H1 (cell line): ENCODE measurements at regions not wholly inside any gene's neighbourhood (a gene's known extent, or its start where the extent isn't known, plus 50 kb on each side); places are given as distances from the start of the nearest gene placed in this dataset.

Source experiments
- CTCF ChIA-PET: fragments of 300-600 bp; sonication (Branson Sonifier 250); formaldehyde crosslinking; loops from one replicate; lab custom pipeline; 2021; ENCODE audit not compliant: partially characterized antibody; lab: Charles Lee
- POLR2A ChIA-PET: fragments of 300-600 bp; sonication (Branson Sonifier 250); formaldehyde crosslinking; loops from one replicate; lab custom pipeline; 2021; ENCODE audit warnings: inconsistent platforms; ENCODE audit not compliant: partially characterized antibody; lab: Charles Lee
- DNase-seq, 2 experiments: peaks; one replicate each; pipeline versions ENCODE4 v3.0.0 to v3.0.0-alpha.2; 2010 to 2022; ENCODE audit warnings: low spot score in 2 of 2, low read depth in 1 of 2, mixed read lengths in 1 of 2
- FAIRE-seq: peaks from 2 replicates; lab custom pipeline; 2011; peaks lifted over from hg19 to GRCh38; lab: Jason Lieb, UNC
- H2AFZ ChIP-seq: 2 replicates; pipeline ENCODE4 v1.8.1; 2012; ENCODE audit warnings: low read length, inconsistent platforms
- H2AK5ac ChIP-seq: 2 replicates; pipeline ENCODE4 v1.6.1; 2013; ENCODE audit warnings: low read depth, low read length
- H2BK120ac ChIP-seq: replicated peaks from 2 replicates; pipeline ENCODE3; 2013; ENCODE audit warnings: low read depth, low read length, inconsistent platforms
- H2BK12ac ChIP-seq: 2 replicates; pipeline ENCODE4 v1.6.1; 2013; ENCODE audit warnings: low read depth, low read length
- H2BK15ac ChIP-seq: 2 replicates; pipeline ENCODE4 v1.6.1; 2013; ENCODE audit warnings: low read length
- H2BK20ac ChIP-seq: 2 replicates; pipeline ENCODE4 v1.6.1; 2013; ENCODE audit warnings: low read length
- H2BK5ac ChIP-seq: 2 replicates; pipeline ENCODE4 v1.6.1; 2013; ENCODE audit warnings: low read depth, low read length
- H3K14ac ChIP-seq: 2 replicates; pipeline ENCODE4 v1.6.1; 2013; ENCODE audit warnings: inconsistent platforms; ENCODE audit not compliant: insufficient read length
- H3K18ac ChIP-seq: 2 replicates; pipeline ENCODE4 v1.6.1; 2013; ENCODE audit warnings: low read length; ENCODE audit errors: extremely low read depth
- H3K23ac ChIP-seq: 2 replicates; pipeline ENCODE4 v1.6.1; 2013; ENCODE audit warnings: inconsistent platforms; ENCODE audit not compliant: insufficient read length
- H3K23me2 ChIP-seq: 2 replicates; pipeline ENCODE4 v1.6.1; 2013; ENCODE audit warnings: low read depth, low read length
- H3K27ac ChIP-seq: 2 replicates; pipeline ENCODE4 v1.6.1; 2011; ENCODE audit warnings: low read depth, low read length, inconsistent platforms
- H3K27me3 ChIP-seq, 4 experiments: replicated peaks in 1 of 4; 1 replicate in 1 of 4; 2 replicates in 3 of 4; pipeline versions ENCODE4 v1.6.1 to v1.8.1; 2011 to 2013; ENCODE audit warnings: low read length in 3 of 4, mild to moderate bottlenecking in 3 of 4, inconsistent platforms in 2 of 4, mixed read lengths in 2 of 4, moderate library complexity in 1 of 4; ENCODE audit not compliant: control insufficient read depth in 3 of 4, insufficient read depth in 3 of 4; ENCODE audit errors: extremely low read depth in 1 of 4
- H3K36me3 ChIP-seq, 4 experiments: 2 replicates each; pipeline versions ENCODE4 v1.6.1 to v1.8.1; 2011 to 2013; ENCODE audit warnings: mild to moderate bottlenecking in 4 of 4, low read length in 3 of 4, moderate library complexity in 2 of 4, control low read depth in 1 of 4, inconsistent platforms in 1 of 4; ENCODE audit not compliant: insufficient read depth in 4 of 4, control insufficient read depth in 2 of 4
- H3K4ac ChIP-seq: replicated peaks from 2 replicates; pipeline ENCODE3; 2013; ENCODE audit warnings: low read length, low read depth, mixed read lengths, inconsistent platforms; ENCODE audit not compliant: insufficient read length
- H3K4me1 ChIP-seq, 4 experiments: replicated peaks in 1 of 4; 1 replicate in 1 of 4; 2 replicates in 3 of 4; pipeline versions ENCODE4 v1.6.1 to v1.8.1; 2011 to 2013; ENCODE audit warnings: low read length in 3 of 4, inconsistent platforms in 2 of 4, mixed read lengths in 1 of 4; ENCODE audit not compliant: insufficient read depth in 4 of 4, control insufficient read depth in 3 of 4
- H3K4me2 ChIP-seq, 2 experiments: 2 replicates each; pipeline versions ENCODE4 v1.6.1 to v1.8.1; 2011 to 2013; ENCODE audit warnings: low read depth in 2 of 2, low read length in 2 of 2, control low read depth in 1 of 2, inconsistent platforms in 1 of 2, mild to moderate bottlenecking in 1 of 2; ENCODE audit not compliant: insufficient read depth in 1 of 2
- H3K4me3 ChIP-seq, 4 experiments: fragments of 200-600, 300-600 bp in 1 of 4; sonication (generic), shearing (Covaris generic), sonication (Bioruptor Twin) in 1 of 4; 2 replicates each; pipeline versions ENCODE4 v1.5.1 to v1.8.1; 2011 to 2016; ENCODE audit warnings: low read length in 4 of 4, low read depth in 3 of 4, control low read depth in 2 of 4, inconsistent platforms in 2 of 4, mild to moderate bottlenecking in 2 of 4, mixed read lengths in 1 of 4, moderate library complexity in 1 of 4; ENCODE audit not compliant: insufficient read depth in 2 of 4; ENCODE audit errors: extremely low read depth in 1 of 4
- H3K56ac ChIP-seq: replicated peaks from 2 replicates; pipeline ENCODE3; 2013; ENCODE audit warnings: low read depth, mild to moderate bottlenecking, mixed read lengths, low read length, inconsistent platforms; ENCODE audit not compliant: insufficient read length
- H3K79me1 ChIP-seq: 2 replicates; pipeline ENCODE4 v1.6.1; 2013; ENCODE audit warnings: low read depth, low read length, control low read depth
- H3K79me2 ChIP-seq, 2 experiments: 2 replicates each; pipeline versions ENCODE4 v1.6.1 to v1.8.1; 2012 to 2013; ENCODE audit warnings: low read length in 2 of 2, mild to moderate bottlenecking in 2 of 2, inconsistent platforms in 1 of 2; ENCODE audit not compliant: insufficient read depth in 2 of 2, control insufficient read depth in 1 of 2
- H3K9ac ChIP-seq, 4 experiments: replicated peaks in 1 of 4; 1 replicate in 1 of 4; 2 replicates in 3 of 4; pipeline versions ENCODE4 v1.6.1 to v1.8.1; 2011 to 2013; ENCODE audit warnings: low read depth in 3 of 4, low read length in 3 of 4, control low read depth in 2 of 4, mild to moderate bottlenecking in 2 of 4, moderate library complexity in 2 of 4, inconsistent platforms in 1 of 4; ENCODE audit errors: extremely low read depth in 1 of 4
- H3K9me3 ChIP-seq, 2 experiments: 2 replicates each; pipeline versions ENCODE4 v1.6.1 to v1.8.1; 2012 to 2013; ENCODE audit warnings: mild to moderate bottlenecking in 2 of 2, moderate library complexity in 2 of 2, control low read depth in 1 of 2, inconsistent platforms in 1 of 2, low read depth in 1 of 2, low read length in 1 of 2, mixed read lengths in 1 of 2; ENCODE audit not compliant: insufficient read depth in 2 of 2
- H4K20me1 ChIP-seq, 2 experiments: replicated peaks in 1 of 2; 2 replicates each; pipeline versions ENCODE3 to v1.8.1; 2011 to 2013; ENCODE audit warnings: inconsistent platforms in 2 of 2, low read length in 2 of 2, mild to moderate bottlenecking in 1 of 2; ENCODE audit not compliant: insufficient read depth in 2 of 2, control insufficient read depth in 1 of 2
- H4K5ac ChIP-seq: 2 replicates; pipeline ENCODE4 v1.6.1; 2013; ENCODE audit warnings: low read length, low read depth, mixed read lengths, inconsistent platforms; ENCODE audit not compliant: insufficient read length
- H4K8ac ChIP-seq: 2 replicates; pipeline ENCODE4 v1.8.0; 2013; ENCODE audit warnings: mild to moderate bottlenecking, moderate library complexity, low read length, inconsistent platforms; ENCODE audit not compliant: insufficient read depth; ENCODE audit errors: extremely low read depth
- H4K91ac ChIP-seq: replicated peaks from 2 replicates; pipeline ENCODE3; 2013; ENCODE audit warnings: low read length, mixed read lengths, inconsistent platforms; ENCODE audit not compliant: insufficient read length
- TF ChIP-seq, protein P1 (sequence below): fragments of 300-600 bp; sonication (generic); IDR thresholded peaks from 2 replicates; pipeline ENCODE4 v1.7.1; 2012; ENCODE audit warnings: low read length, moderate library complexity, mild to moderate bottlenecking, inconsistent platforms; ENCODE audit not compliant: insufficient replicate concordance

- no peak overlapping the region for H3K18ac ChIP-seq
- ChIA-PET POLR2A (no interaction called here), CTCF (interaction anchor here (0.7 to 1.7 kb wide), 5 partner anchors 9 to 409 kb away, joined by 3 to 5 read pairs (median 3); no protein-coding TSS in a partner anchor)
- H3K4ac ChIP-seq: no peak overlapping the region
- no peak overlapping the region for H2AFZ ChIP-seq
- H3K14ac ChIP-seq: no peak overlapping the region
- no peak overlapping the region for H4K91ac ChIP-seq
- H3K79me1 ChIP-seq: no peaks in the 10 kb centered on the region
- FAIRE-seq (no peak), DNase-seq (no peak)
- no peak overlapping the region for H4K8ac ChIP-seq
- no peak overlapping the region for H2BK120ac ChIP-seq
- no peak overlapping the region for H2BK5ac ChIP-seq
- H2BK20ac ChIP-seq: no peak overlapping the region
- no peaks in the 10 kb centered on the region for H3K4me1 ChIP-seq
- no peak overlapping the region for H3K4me3 ChIP-seq
- no peak overlapping the region for H3K4me2 ChIP-seq
- no peaks in the 10 kb centered on the region for H3K23me2 ChIP-seq
- H3K27ac ChIP-seq: no peak overlapping the region
- H3K79me2 ChIP-seq: no peaks in the 10 kb centered on the region
- no peak overlapping the region for H2AK5ac ChIP-seq
- H3K9me3 ChIP-seq: no peaks in the 10 kb centered on the region
- H3K36me3 ChIP-seq: no peaks in the 10 kb centered on the region
- H3K23ac ChIP-seq: no peak overlapping the region
- H4K5ac ChIP-seq: no peak overlapping the region
- H2BK12ac ChIP-seq: no peak overlapping the region
- H3K27me3 ChIP-seq: no peaks in the 10 kb centered on the region; a peak in 2 of 7 replicates
- no peaks in the 10 kb centered on the region for H4K20me1 ChIP-seq
- H3K9ac ChIP-seq: no peak overlapping the region
- no peak overlapping the region for H2BK15ac ChIP-seq
- H3K56ac ChIP-seq: no peak overlapping the region
- TF ChIP-seq, protein P1, sequence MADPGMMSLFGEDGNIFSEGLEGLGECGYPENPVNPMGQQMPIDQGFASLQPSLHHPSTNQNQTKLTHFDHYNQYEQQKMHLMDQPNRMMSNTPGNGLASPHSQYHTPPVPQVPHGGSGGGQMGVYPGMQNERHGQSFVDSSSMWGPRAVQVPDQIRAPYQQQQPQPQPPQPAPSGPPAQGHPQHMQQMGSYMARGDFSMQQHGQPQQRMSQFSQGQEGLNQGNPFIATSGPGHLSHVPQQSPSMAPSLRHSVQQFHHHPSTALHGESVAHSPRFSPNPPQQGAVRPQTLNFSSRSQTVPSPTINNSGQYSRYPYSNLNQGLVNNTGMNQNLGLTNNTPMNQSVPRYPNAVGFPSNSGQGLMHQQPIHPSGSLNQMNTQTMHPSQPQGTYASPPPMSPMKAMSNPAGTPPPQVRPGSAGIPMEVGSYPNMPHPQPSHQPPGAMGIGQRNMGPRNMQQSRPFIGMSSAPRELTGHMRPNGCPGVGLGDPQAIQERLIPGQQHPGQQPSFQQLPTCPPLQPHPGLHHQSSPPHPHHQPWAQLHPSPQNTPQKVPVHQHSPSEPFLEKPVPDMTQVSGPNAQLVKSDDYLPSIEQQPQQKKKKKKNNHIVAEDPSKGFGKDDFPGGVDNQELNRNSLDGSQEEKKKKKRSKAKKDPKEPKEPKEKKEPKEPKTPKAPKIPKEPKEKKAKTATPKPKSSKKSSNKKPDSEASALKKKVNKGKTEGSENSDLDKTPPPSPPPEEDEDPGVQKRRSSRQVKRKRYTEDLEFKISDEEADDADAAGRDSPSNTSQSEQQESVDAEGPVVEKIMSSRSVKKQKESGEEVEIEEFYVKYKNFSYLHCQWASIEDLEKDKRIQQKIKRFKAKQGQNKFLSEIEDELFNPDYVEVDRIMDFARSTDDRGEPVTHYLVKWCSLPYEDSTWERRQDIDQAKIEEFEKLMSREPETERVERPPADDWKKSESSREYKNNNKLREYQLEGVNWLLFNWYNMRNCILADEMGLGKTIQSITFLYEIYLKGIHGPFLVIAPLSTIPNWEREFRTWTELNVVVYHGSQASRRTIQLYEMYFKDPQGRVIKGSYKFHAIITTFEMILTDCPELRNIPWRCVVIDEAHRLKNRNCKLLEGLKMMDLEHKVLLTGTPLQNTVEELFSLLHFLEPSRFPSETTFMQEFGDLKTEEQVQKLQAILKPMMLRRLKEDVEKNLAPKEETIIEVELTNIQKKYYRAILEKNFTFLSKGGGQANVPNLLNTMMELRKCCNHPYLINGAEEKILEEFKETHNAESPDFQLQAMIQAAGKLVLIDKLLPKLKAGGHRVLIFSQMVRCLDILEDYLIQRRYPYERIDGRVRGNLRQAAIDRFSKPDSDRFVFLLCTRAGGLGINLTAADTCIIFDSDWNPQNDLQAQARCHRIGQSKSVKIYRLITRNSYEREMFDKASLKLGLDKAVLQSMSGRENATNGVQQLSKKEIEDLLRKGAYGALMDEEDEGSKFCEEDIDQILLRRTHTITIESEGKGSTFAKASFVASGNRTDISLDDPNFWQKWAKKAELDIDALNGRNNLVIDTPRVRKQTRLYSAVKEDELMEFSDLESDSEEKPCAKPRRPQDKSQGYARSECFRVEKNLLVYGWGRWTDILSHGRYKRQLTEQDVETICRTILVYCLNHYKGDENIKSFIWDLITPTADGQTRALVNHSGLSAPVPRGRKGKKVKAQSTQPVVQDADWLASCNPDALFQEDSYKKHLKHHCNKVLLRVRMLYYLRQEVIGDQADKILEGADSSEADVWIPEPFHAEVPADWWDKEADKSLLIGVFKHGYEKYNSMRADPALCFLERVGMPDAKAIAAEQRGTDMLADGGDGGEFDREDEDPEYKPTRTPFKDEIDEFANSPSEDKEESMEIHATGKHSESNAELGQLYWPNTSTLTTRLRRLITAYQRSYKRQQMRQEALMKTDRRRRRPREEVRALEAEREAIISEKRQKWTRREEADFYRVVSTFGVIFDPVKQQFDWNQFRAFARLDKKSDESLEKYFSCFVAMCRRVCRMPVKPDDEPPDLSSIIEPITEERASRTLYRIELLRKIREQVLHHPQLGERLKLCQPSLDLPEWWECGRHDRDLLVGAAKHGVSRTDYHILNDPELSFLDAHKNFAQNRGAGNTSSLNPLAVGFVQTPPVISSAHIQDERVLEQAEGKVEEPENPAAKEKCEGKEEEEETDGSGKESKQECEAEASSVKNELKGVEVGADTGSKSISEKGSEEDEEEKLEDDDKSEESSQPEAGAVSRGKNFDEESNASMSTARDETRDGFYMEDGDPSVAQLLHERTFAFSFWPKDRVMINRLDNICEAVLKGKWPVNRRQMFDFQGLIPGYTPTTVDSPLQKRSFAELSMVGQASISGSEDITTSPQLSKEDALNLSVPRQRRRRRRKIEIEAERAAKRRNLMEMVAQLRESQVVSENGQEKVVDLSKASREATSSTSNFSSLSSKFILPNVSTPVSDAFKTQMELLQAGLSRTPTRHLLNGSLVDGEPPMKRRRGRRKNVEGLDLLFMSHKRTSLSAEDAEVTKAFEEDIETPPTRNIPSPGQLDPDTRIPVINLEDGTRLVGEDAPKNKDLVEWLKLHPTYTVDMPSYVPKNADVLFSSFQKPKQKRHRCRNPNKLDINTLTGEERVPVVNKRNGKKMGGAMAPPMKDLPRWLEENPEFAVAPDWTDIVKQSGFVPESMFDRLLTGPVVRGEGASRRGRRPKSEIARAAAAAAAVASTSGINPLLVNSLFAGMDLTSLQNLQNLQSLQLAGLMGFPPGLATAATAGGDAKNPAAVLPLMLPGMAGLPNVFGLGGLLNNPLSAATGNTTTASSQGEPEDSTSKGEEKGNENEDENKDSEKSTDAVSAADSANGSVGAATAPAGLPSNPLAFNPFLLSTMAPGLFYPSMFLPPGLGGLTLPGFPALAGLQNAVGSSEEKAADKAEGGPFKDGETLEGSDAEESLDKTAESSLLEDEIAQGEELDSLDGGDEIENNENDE: no peak
These were observed 66.7 kb upstream of the PJA1 start for GRCh38 chrX:69231903-69232302.
